ENCODE measurements at regions not wholly inside any gene's neighbourhood (a gene's known extent, or its start where the extent isn't known, plus 50 kb on each side); places are given as distances from the start of the nearest gene placed in this dataset.
"Not testable (repeated sequence)": the region's sequence is repeated elsewhere in the genome, so short reads cannot be mapped to it uniquely, and the experiment has no call there.

DNA sequence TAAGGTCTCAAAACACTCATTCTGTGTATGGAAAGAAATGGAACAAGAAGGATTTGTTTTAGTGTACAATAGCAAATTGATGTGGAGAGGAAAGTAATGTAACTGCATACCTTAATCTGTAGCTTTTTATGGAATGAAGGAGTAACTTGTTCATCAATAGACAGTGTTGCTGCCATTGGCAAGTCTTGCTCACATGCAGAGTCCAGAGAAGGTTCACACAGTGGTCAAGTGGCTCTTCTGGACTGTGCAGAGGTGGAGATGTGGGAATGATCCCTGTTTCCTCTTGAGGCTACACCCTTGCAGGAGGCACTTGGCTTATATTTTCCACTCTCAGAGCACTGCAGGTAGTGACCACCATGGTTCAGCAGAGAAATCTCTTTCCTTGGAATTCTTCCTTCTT, 132.9 kb upstream of the ANKH start:
- H3K4me2 ChIP-seq: no peak overlapping the region
- H3K27ac ChIP-seq: no peak overlapping the region
- no peaks in the 10 kb centered on the region for H4K20me1 ChIP-seq
- H3K4me1 ChIP-seq: peaks cover 13% of the 10 kb centered on the region
- no peak overlapping the region for H3K4me3 ChIP-seq
- no peak for TF ChIP-seq Cebpa-rat (IDR thresholded peaks at IDR 0.05)
- H3K9ac ChIP-seq: no peak overlapping the region
- H3K9me3 ChIP-seq: no peaks in the 10 kb centered on the region
- no peaks in the 10 kb centered on the region for H3K36me3 ChIP-seq
- no peaks in the 10 kb centered on the region for H3K27me3 ChIP-seq

DNA sequence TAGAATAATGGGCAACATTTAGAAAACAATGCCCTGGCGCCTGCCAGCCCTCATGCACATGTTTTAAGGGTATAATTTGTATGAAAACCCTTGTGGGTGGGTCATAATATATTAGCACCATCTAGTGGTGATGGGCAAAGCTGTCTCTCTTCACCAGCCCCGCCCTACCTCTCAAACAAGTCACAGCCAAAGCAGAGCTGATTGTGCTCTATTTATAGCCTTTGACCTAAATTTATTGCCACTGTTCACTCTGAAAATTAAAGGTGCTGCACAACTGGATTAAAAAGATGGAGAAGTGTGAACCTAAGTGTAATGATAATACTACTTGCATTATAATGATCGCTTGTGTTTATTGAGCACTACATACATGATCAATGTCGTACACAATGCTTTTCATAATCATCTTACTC, 131.9 kb upstream of the ANKH start:
- H3K27me3 ChIP-seq: no peaks in the 10 kb centered on the region
- no peak overlapping the region for H3K4me3 ChIP-seq
- no peaks in the 10 kb centered on the region for H3K36me3 ChIP-seq
- no peak overlapping the region for H3K4me2 ChIP-seq
- H3K27ac ChIP-seq: no peak overlapping the region
- no peak for TF ChIP-seq Cebpa-rat (IDR thresholded peaks at IDR 0.05)
- H3K9me3 ChIP-seq: peaks cover 1% of the 10 kb centered on the region
- H4K20me1 ChIP-seq: no peaks in the 10 kb centered on the region
- peaks cover 9% of the 10 kb centered on the region for H3K4me1 ChIP-seq
- H3K9ac ChIP-seq: no peak overlapping the region

DNA sequence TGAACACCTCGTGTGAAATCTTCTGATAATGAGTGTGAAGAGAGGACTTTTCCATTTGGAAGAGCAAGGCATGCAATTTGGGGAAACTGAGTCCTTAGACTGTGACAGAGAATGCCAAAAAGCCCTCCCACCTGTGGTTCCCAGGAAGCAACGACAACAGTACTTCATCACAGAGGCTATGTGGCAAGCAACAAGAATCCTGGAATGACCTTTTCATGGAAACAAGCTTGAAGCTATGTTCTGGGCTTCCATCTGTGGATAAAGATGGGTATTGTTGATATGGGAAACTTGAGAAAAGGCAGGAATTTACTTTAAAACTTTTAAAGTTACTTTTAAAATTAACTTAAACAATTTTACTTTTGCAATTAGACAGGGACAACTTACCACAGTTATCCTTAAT, 131.2 kb upstream of the ANKH start:
- no peaks in the 10 kb centered on the region for H3K36me3 ChIP-seq
- H3K9ac ChIP-seq: no peak overlapping the region
- TF ChIP-seq Cebpa-rat (IDR thresholded peaks at IDR 0.05): no peak
- H3K9me3 ChIP-seq: peaks cover 9% of the 10 kb centered on the region
- H3K27ac ChIP-seq: no peak overlapping the region
- H3K4me2 ChIP-seq: no peak overlapping the region
- H3K27me3 ChIP-seq: no peaks in the 10 kb centered on the region
- H3K4me3 ChIP-seq: no peak overlapping the region
- no peaks in the 10 kb centered on the region for H4K20me1 ChIP-seq
- H3K4me1 ChIP-seq: peaks cover 9% of the 10 kb centered on the region

DNA sequence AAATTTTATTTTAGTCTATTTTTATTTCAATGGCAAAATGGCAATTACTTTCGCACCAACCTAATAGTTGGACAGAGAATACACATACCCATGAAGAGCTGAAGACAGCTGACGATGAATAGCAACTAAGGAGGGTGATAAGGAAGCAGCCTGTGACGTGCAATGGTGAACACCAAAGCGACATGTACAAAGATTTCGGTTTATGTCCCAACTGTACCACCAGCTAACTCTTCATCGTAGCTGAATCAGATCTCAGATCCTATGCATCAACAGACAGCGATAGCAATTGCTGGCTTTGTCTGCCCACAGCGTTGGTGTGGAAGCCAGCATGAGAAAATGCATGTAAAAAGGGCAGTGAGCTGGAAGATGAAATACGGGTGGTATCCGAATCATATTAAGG, 130.6 kb upstream of the ANKH start:
- H3K36me3 ChIP-seq: no peaks in the 10 kb centered on the region
- no peaks in the 10 kb centered on the region for H3K27me3 ChIP-seq
- H3K4me1 ChIP-seq: peaks cover 9% of the 10 kb centered on the region
- no peak overlapping the region for H3K9ac ChIP-seq
- no peak for TF ChIP-seq Cebpa-rat (IDR thresholded peaks at IDR 0.05)
- H4K20me1 ChIP-seq: no peaks in the 10 kb centered on the region
- no peak overlapping the region for H3K27ac ChIP-seq
- H3K4me3 ChIP-seq: no peak overlapping the region
- H3K4me2 ChIP-seq: no peak overlapping the region
- H3K9me3 ChIP-seq: peaks cover 13% of the 10 kb centered on the region

DNA sequence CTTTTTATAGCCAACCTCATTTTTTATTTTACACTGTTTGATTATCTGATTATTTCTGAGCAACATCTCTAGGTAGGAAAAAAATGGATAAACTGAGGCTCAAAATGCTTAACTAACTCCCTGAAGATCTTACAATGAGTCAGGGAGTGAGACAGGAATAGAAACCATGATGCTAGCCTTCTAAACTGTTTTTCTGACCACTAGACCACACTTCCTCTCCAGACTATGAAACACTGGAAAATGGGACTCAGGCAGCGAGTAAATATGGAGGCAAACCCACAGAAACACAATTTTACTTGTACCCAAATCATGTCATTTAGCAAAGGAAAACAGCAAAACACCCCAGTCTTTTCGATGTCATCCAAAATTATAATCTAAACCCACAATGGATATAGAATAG, 129.9 kb upstream of the ANKH start:
- Histone ChIP-seq H3K4me1 (peaks cover 9% of the 10 kb centered on the region), H3K4me2 (peak overlapping the region; percentile 54), H3K36me3 (no peaks in the 10 kb centered on the region), H3K9me3 (peaks cover 13% of the 10 kb centered on the region), H3K9ac (no peak overlapping the region), H3K27me3 (no peaks in the 10 kb centered on the region), H3K27ac (no peak overlapping the region), H3K4me3 (no peak overlapping the region), H4K20me1 (no peaks in the 10 kb centered on the region)
- no peak for TF ChIP-seq Cebpa-rat (IDR thresholded peaks at IDR 0.05)

DNA sequence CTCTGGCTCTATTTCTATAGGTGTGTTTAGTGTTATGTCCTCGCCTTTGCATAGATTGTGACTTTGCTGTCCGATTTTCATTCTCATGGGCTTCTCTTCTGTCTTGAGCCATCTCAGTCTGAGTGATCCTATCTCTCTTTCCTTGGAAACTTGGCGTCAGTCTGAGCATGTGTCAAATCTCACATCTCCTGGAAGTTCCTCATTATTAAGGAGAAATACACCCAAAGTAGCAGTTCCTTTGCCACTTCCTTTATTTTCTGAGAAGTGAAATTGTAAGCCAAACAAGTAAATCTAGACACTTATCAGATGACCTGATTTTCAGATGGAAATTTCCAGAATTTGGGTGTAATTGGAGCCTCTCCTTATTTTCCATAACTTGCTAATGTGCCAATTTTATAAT, 126.9 kb upstream of the ANKH start:
- Histone ChIP-seq H3K4me3 (no peak overlapping the region), H4K20me1 (no peaks in the 10 kb centered on the region), H3K4me2 (no peak overlapping the region), H3K27me3 (no peaks in the 10 kb centered on the region), H3K9me3 (peaks cover 13% of the 10 kb centered on the region), H3K4me1 (peaks cover 9% of the 10 kb centered on the region), H3K27ac (no peak overlapping the region), H3K36me3 (no peaks in the 10 kb centered on the region), H3K9ac (no peak overlapping the region)
- no peak for TF ChIP-seq Cebpa-rat (IDR thresholded peaks at IDR 0.05)

DNA sequence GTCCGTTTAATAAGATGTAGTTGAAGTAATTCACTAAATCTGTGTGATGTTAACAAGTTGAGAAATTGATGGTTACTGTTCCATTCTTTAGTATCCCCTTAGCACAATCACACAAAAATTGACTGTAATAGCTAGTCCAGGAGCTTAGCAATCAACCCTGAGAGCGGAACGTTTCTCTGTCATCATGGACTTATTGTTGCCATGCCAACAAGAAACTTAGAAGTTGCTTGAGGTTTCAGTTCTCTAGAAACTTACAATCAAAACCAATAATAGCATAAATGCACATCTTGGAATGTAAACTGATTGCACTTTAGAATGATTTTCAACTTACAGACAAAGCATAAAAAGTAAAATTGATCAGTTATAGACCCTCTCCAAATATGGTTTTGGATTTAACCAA, 125.4 kb upstream of the ANKH start:
- no peak for TF ChIP-seq Cebpa-rat (IDR thresholded peaks at IDR 0.05)
- peaks cover 9% of the 10 kb centered on the region for H3K4me1 ChIP-seq
- H3K27me3 ChIP-seq: no peaks in the 10 kb centered on the region
- no peak overlapping the region for H3K4me3 ChIP-seq
- H4K20me1 ChIP-seq: no peaks in the 10 kb centered on the region
- no peak overlapping the region for H3K27ac ChIP-seq
- no peak overlapping the region for H3K9ac ChIP-seq
- H3K9me3 ChIP-seq: peaks cover 13% of the 10 kb centered on the region
- H3K36me3 ChIP-seq: no peaks in the 10 kb centered on the region
- H3K4me2 ChIP-seq: no peak overlapping the region

DNA sequence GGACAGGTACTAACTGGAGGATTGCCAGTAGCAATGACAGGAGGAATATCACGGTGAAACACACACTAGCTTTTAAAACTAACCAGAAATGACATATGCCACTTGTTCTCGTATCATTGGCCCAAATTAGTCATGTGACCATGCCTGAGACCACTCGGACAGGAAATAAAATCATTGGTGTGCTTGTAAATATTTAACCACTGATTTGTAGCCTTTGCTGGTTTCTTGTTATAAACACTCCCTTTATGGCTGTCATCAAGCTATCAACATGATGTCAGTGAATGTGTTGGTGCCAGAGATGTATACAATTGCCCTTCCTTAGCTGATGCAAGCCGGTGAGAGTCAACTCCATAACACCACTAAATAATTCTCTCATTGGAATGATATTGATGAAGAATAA, 123.7 kb upstream of the ANKH start:
- Histone ChIP-seq H3K27ac (no peak overlapping the region), H3K9ac (no peak overlapping the region), H3K36me3 (no peaks in the 10 kb centered on the region), H3K4me2 (no peak overlapping the region), H3K9me3 (peaks cover 13% of the 10 kb centered on the region), H3K4me1 (no peaks in the 10 kb centered on the region), H3K27me3 (no peaks in the 10 kb centered on the region), H4K20me1 (no peaks in the 10 kb centered on the region), H3K4me3 (no peak overlapping the region)
- TF ChIP-seq Cebpa-rat (IDR thresholded peaks at IDR 0.05): no peak

DNA sequence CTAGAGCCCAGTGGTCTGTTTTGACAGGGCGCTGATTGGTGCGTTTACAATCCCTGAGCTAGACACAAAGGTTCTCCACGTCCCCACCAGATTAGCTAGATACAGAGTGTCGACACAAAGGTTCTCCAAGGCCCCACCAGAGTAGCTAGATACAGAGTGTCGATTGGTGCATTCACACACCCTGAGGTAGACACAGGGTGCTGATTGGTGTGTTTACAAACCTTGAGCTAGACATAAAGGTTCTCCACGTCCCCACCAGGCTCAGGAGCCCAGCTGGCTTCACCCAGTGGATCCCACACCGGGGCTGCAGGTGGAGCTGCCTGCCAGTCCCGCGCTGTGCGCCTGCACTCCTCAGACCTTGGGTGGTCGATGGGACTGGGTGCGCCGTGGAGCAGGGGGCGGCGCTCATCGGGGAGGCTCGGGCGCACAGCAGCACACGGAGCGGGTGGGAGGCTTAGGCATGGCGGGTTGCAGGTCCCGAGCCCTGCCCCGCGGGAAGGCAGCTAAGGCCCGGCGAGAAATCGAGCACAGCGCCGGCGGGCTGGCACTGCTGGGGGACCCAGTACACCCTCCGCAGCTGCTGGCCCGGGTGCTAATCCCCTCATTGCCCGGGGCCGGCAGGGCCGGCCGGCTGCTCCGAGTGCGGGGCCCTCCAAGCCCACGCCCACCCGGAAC, 122.0 kb upstream of the ANKH start:
- Histone ChIP-seq H3K4me2 (peak overlapping the region; percentile 88), H3K4me3 (peak overlapping the region; percentile 63)

DNA sequence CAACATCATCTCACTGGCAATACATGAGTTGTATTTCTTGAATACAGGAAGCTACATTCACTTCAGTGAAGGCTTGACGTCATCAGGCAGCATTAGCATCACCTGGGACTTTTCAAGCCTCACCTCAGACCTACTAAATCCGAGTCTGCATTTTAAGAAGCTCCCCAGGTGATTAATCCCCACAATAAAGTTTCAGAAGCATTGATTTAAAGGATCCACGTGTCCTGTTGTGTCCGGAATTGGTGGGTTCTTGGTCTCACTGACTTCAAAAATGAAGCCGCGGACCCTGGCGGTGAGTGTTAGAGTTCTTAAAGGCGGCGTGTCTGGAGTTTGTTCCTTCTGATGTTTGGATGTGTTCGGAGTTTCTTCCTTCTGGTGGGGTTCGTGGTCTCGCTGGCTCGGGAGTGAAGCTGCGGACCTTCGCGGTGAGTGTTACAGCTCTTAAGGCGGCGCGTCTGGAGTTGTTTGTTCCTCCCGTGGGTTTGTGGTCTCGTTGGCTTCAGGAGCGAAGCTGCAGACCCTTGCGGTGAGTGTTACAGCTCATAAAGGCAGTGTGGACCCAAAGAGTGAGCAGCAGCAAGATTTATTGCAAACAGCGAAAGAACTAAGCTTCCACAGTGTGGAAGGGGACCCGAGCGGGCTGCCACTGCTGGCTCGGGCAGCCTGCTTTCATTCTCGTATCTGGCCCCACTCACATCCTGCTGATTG, 121.3 kb upstream of the ANKH start:
- H3K27ac ChIP-seq, H3K27me3 ChIP-seq, H3K9me3 ChIP-seq, H3K36me3 ChIP-seq, H4K20me1 ChIP-seq, H3K4me1 ChIP-seq: not testable (repeated sequence)
- Histone ChIP-seq H3K9ac (peak overlapping the region; percentile 70; the same call in 1 of the 2 replicates), H3K4me3 (peak overlapping the region; percentile 63), H3K4me2 (peak overlapping the region; percentile 88)

More for the DNA sequence above, 122.0 kb upstream of the ANKH start:
- H3K36me3 ChIP-seq, H3K27ac ChIP-seq, H4K20me1 ChIP-seq, H3K4me1 ChIP-seq, H3K27me3 ChIP-seq: not testable (repeated sequence)
- Histone ChIP-seq H3K9ac (peak overlapping the region; percentile 70; the same call in 1 of the 2 replicates), H3K9me3 (peaks cover 13% of the 10 kb centered on the region)
